ENCODE measurements at regions not wholly inside any gene's neighbourhood (a gene's known extent, or its start where the extent isn't known, plus 50 kb on each side); places are given as distances from the start of the nearest gene placed in this dataset.

DNA sequence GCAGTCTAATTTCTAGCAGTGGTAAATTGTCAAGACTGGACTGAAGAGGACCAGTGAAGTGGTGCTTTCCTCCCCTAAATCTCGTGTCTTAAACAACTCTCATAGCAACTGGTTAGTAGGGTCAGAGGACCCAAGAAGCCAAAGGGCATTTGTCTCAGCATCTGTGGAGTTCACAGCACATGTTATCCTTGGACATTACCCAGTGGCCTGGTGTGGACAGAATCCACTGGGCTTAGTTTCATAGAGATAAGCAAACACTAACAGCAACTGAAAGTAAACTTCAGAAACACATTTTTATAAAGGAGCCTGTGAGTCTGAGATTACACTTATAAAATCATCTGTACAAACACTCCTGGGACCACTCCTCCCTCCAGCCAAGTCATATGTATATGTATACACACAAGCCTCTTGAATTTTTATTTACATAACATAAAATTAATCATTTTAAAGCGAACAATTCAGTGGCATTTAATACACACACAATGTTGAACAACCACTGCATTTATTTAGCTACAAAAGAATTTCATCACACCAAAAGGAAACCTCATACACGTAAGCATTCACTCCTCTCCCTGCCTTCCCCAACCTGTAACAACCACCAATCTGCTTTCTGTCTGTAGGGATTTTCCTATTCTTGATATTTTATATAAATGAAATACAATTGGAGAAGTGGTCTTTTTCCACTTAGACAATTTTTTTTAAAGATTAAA lies 457.8 kb downstream of the RASEF start:
- Histone ChIP-seq H2AFZ (ENCODE audit: low read depth, low read length, poor library complexity, severe bottlenecking) (no peak overlapping the region), H3K36me3 (ENCODE audit: control insufficient read depth in 1 of 2, insufficient read depth in 2 of 2, low read length in 2 of 2) (no peaks in the 10 kb centered on the region), H3K79me2 (ENCODE audit: insufficient read depth, low read length) (no peaks in the 10 kb centered on the region), H3K4me2 (ENCODE audit: low read length) (no peak overlapping the region), H3K27ac (ENCODE audit: low read depth, low read length) (no peak overlapping the region), H3K27me3 (ENCODE audit: insufficient read depth, low read length) (no peaks in the 10 kb centered on the region), H3K4me3 (replicated peaks in 1 of 2; ENCODE audit: low read depth in 1 of 2, low read length in 2 of 2) (no peak overlapping the region), H4K20me1 (ENCODE audit: insufficient read depth) (no peaks in the 10 kb centered on the region), H3K9me2 (ENCODE audit: insufficient read depth) (no peaks in the 10 kb centered on the region), H3K4me1 (ENCODE audit: control insufficient read depth in 1 of 2, insufficient read depth in 2 of 2, low read length in 2 of 2) (no peaks in the 10 kb centered on the region), H3K9me3 (ENCODE audit: control insufficient read depth in 1 of 2, insufficient read depth in 1 of 2, low read depth in 1 of 2, low read length in 2 of 2) (peaks cover 0 to 5% of the 10 kb centered on the region in 2 experiments; a peak in 2 of 4 replicates), H3K9ac (ENCODE audit: low read length) (no peak overlapping the region)
- intact Hi-C loops (cut with micrococcal nuclease) = no loop called here
- no peak for ATAC-seq
- RAD21 ChIA-PET (ENCODE audit: low non-redundant PET in 1 of 2, low total read pairs in 2 of 2, uncharacterized antibody in 2 of 2, unreplicated experiment in 2 of 2) = no interaction called here
- BruUV-seq (replicated peaks) = no TSS peak
- TF ChIP-seq TCF7L2 (IDR thresholded peaks at IDR 0.05; ENCODE audit: borderline replicate concordance, extremely low read depth, insufficient read depth, insufficient read length) (no peak), EGR1 (IDR thresholded peaks at IDR 0.05; ENCODE audit: low read depth) (no peak), POLR2A (IDR thresholded peaks at IDR 0.05; ENCODE audit: borderline replicate concordance, extremely low read depth, insufficient read depth, insufficient read length) (no peak), JUND (IDR thresholded peaks at IDR 0.05) (no peak), SIN3A (IDR thresholded peaks at IDR 0.05; ENCODE audit: low read depth) (no peak), FOSL1 (IDR thresholded peaks at IDR 0.05; ENCODE audit: low read depth) (no peak), ZNF274 (IDR thresholded peaks at IDR 0.05; ENCODE audit: low read depth, low read length) (no peak), ZFX (IDR thresholded peaks at IDR 0.05) (no peak), CEBPB (IDR thresholded peaks at IDR 0.05; ENCODE audit: low read depth) (no peak), EZH2 (IDR thresholded peaks at IDR 0.05) (no peak), SP1 (IDR thresholded peaks at IDR 0.05; ENCODE audit: low read depth) (no peak)
- TF ChIP-seq, protein P1, sequence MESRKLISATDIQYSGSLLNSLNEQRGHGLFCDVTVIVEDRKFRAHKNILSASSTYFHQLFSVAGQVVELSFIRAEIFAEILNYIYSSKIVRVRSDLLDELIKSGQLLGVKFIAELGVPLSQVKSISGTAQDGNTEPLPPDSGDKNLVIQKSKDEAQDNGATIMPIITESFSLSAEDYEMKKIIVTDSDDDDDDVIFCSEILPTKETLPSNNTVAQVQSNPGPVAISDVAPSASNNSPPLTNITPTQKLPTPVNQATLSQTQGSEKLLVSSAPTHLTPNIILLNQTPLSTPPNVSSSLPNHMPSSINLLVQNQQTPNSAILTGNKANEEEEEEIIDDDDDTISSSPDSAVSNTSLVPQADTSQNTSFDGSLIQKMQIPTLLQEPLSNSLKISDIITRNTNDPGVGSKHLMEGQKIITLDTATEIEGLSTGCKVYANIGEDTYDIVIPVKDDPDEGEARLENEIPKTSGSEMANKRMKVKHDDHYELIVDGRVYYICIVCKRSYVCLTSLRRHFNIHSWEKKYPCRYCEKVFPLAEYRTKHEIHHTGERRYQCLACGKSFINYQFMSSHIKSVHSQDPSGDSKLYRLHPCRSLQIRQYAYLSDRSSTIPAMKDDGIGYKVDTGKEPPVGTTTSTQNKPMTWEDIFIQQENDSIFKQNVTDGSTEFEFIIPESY (IDR thresholded peaks at IDR 0.05; ENCODE audit: extremely low read depth, insufficient replicate concordance, low read length) = no peak
- TF ChIP-seq, protein P2, sequence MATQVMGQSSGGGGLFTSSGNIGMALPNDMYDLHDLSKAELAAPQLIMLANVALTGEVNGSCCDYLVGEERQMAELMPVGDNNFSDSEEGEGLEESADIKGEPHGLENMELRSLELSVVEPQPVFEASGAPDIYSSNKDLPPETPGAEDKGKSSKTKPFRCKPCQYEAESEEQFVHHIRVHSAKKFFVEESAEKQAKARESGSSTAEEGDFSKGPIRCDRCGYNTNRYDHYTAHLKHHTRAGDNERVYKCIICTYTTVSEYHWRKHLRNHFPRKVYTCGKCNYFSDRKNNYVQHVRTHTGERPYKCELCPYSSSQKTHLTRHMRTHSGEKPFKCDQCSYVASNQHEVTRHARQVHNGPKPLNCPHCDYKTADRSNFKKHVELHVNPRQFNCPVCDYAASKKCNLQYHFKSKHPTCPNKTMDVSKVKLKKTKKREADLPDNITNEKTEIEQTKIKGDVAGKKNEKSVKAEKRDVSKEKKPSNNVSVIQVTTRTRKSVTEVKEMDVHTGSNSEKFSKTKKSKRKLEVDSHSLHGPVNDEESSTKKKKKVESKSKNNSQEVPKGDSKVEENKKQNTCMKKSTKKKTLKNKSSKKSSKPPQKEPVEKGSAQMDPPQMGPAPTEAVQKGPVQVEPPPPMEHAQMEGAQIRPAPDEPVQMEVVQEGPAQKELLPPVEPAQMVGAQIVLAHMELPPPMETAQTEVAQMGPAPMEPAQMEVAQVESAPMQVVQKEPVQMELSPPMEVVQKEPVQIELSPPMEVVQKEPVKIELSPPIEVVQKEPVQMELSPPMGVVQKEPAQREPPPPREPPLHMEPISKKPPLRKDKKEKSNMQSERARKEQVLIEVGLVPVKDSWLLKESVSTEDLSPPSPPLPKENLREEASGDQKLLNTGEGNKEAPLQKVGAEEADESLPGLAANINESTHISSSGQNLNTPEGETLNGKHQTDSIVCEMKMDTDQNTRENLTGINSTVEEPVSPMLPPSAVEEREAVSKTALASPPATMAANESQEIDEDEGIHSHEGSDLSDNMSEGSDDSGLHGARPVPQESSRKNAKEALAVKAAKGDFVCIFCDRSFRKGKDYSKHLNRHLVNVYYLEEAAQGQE (IDR thresholded peaks at IDR 0.05; ENCODE audit: low read depth) = no peak
- TF ChIP-seq, protein P3, sequence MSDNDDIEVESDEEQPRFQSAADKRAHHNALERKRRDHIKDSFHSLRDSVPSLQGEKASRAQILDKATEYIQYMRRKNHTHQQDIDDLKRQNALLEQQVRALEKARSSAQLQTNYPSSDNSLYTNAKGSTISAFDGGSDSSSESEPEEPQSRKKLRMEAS (IDR thresholded peaks at IDR 0.05) = no peak
- CTCF ChIA-PET = interaction anchor here (1.1 kb wide), 1 partner anchor 416 kb away, joined by 3 read pairs; no protein-coding TSS in a partner anchor
- DNase-seq (ENCODE audit: low read depth, low spot score) = no peak
- POLR2A ChIA-PET = no interaction called here
